OCI-LY7 (cell line): ENCODE measurements at regions not wholly inside any gene's neighbourhood (a gene's known extent, or its start where the extent isn't known, plus 50 kb on each side); places are given as distances from the start of the nearest gene placed in this dataset.

Experiments used
- CTCF ChIP-seq: fragments of 200-600 bp; sonication (generic); conservative IDR thresholded peaks from 2 replicates; pipeline ENCODE4 v1.5.1; 2014; ENCODE audit warnings: mild to moderate bottlenecking, antibody characterized with exemption, low read length, moderate library complexity, mixed read lengths
- EZH2phosphoT487 ChIP-seq: fragments of 200-600 bp; sonication (generic); IDR thresholded peaks from 2 replicates; pipeline ENCODE4 v1.6.1; 2018; ENCODE audit warnings: low read depth, borderline replicate concordance, mild to moderate bottlenecking, mixed run types, antibody characterized with exemption, low read length, moderate library complexity, mixed read lengths

GRCh38 chr17:77444628-77444983 lies 303.8 kb downstream of the SEC14L1 start:
- no peak for TF ChIP-seq CTCF
- TF ChIP-seq EZH2phosphoT487, result no peak
